Left lung (tissue), 4 donors: ENCODE measurements at regions not wholly inside any gene's neighbourhood (a gene's known extent, or its start where the extent isn't known, plus 50 kb on each side); places are given as distances from the start of the nearest gene placed in this dataset.
A peak's percentile ranks its signal among the peaks of the same experiment; 100 is the strongest.

Experiments
- ATAC-seq: fragments of 200-7000 bp; cut with Tn5 transposase; one replicate; pipeline ENCODE4 v1.9.1; 2020; ENCODE audit warnings: moderate library complexity
- DNase-seq, 4 donors: peaks; one replicate each; pipeline ENCODE4 v3.0.0-alpha.2; 2013 to 2020
- H3K27ac ChIP-seq, 2 donors: fragments of 200-600 bp; sonication (generic) in 1 of 2; one replicate each; pipeline versions ENCODE4 v1.5.0 to v1.8.0; 2020 to 2021
- H3K27me3 ChIP-seq, 2 donors: fragments of 200-600 bp; sonication (generic) in 1 of 2; one replicate each; pipeline versions ENCODE4 v1.5.0 to v1.8.0; 2020 to 2021
- H3K36me3 ChIP-seq, 2 donors: fragments of 200-600 bp; sonication (generic) in 1 of 2; one replicate each; pipeline versions ENCODE4 v1.5.0 to v1.8.0; 2020 to 2021
- H3K4me1 ChIP-seq, 2 donors: fragments of 200-600 bp; one replicate each; pipeline ENCODE4 v1.8.0; 2021
- H3K4me3 ChIP-seq, 2 donors: fragments of 200-600 bp; sonication (generic) in 1 of 2; one replicate each; pipeline versions ENCODE4 v1.5.0 to v1.8.0; 2020 to 2021; ENCODE audit warnings: mild to moderate bottlenecking in 1 of 2
- H3K9me3 ChIP-seq, 2 donors: fragments of 200-600 bp; sonication (generic) in 1 of 2; one replicate each; pipeline versions ENCODE4 v1.5.0 to v1.8.0; 2020 to 2021
- intact Hi-C, 2 donors: fragments of 100-400 bp; cut with DNase I; formaldehyde crosslinking; loops; one replicate each; pipeline versions ENCODE4 v1.11.2 to v1.14.2; 2022
- TF ChIP-seq, protein P1 (sequence below), 2 donors: fragments of 200-600 bp; sonication (generic) in 1 of 2; IDR thresholded peaks; one replicate each; pipeline versions ENCODE4 v1.5.0 to v1.8.0; 2021; ENCODE audit warnings: antibody characterized with exemption in 2 of 2
- donor health status: DM: no; HTN: yes; CAD: no.
- donor health status: DM: no; HTN: no; CAD: no.

DNA sequence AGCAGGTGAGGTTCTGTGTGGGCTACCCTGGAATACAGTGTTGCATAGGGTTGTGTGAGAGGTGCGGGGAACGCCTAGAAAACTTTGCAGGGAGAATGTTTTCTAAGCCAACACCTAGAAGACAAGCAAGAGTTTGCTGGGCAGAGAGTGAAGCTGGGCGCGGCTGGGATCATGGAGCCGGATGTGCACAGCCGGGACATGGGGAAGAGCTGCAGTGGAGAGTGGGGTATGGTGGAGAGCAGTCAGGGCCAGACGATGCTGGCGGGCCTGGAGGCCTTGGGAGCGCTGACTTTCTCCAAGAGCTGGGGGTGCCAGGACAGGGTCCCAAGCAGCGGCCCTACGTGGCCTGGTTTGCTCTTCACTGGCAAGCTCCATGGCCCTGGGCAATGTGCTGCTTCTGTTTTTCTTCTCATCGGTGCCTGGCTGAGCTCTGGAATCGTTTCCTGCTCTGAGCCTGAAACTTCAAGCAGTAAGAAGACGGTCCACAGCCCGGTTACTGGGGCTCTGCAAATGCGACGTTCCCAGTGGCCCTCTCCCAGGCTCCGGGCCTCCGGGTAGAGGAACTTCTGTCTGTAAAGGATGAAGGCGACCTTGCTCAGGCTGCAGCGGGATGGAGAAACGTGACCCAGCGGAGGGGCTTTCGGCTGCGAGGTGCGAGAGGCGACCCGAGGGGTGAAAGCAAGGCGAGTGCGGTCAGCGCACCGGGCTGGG is 51.9 kb upstream of the CD34 start:
- DNase-seq (peak in 3 of 4 donors; percentile 39 to 76 (median 44)), ATAC-seq (peak; percentile 23)
- Histone ChIP-seq H3K36me3 (no peaks in the 10 kb centered on the region), H3K27me3 (peaks cover 0 to 28% of the 10 kb centered on the region in 2 donors), H3K27ac (peak overlapping the region; percentile 92 to 93), H3K4me3 (peak overlapping the region; percentile 42 to 56), H3K4me1 (peaks cover 18 to 37% of the 10 kb centered on the region in 2 donors), H3K9me3 (no peaks in the 10 kb centered on the region)
- intact Hi-C loops: loop anchor here in 1 of 2 donors (5.0 kb wide), 1 partner anchor 76 kb away; no protein-coding TSS in a partner anchor
- TF ChIP-seq, protein P1, sequence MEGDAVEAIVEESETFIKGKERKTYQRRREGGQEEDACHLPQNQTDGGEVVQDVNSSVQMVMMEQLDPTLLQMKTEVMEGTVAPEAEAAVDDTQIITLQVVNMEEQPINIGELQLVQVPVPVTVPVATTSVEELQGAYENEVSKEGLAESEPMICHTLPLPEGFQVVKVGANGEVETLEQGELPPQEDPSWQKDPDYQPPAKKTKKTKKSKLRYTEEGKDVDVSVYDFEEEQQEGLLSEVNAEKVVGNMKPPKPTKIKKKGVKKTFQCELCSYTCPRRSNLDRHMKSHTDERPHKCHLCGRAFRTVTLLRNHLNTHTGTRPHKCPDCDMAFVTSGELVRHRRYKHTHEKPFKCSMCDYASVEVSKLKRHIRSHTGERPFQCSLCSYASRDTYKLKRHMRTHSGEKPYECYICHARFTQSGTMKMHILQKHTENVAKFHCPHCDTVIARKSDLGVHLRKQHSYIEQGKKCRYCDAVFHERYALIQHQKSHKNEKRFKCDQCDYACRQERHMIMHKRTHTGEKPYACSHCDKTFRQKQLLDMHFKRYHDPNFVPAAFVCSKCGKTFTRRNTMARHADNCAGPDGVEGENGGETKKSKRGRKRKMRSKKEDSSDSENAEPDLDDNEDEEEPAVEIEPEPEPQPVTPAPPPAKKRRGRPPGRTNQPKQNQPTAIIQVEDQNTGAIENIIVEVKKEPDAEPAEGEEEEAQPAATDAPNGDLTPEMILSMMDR (IDR thresholded peaks at IDR 0.05): no peak
